ENCODE measurements at regions not wholly inside any gene's neighbourhood (a gene's known extent, or its start where the extent isn't known, plus 50 kb on each side); places are given as distances from the start of the nearest gene placed in this dataset.
"Not testable (repeated sequence)": the region's sequence is repeated elsewhere in the genome, so short reads cannot be mapped to it uniquely, and the experiment has no call there.

GRCh38 chr4:69013933-69014332, 62.3 kb upstream of the UGT2A3 start:
- H3K9me3 Mint-ChIP-seq; H3K4me3 Mint-ChIP-seq; CTCF ChIA-PET; H3K27ac Mint-ChIP-seq; DNase-seq; H3K36me3 Mint-ChIP-seq (ENCODE audit: low read depth); H3K27me3 Mint-ChIP-seq (ENCODE audit: low read depth); H3K4me1 Mint-ChIP-seq (ENCODE audit: low read depth); intact Hi-C loops (cut with micrococcal nuclease): not testable (repeated sequence)

- CTCF ChIA-PET; DNase-seq; intact Hi-C loops (cut with micrococcal nuclease); H3K4me1 Mint-ChIP-seq (ENCODE audit: low read depth); H3K9me3 Mint-ChIP-seq; H3K36me3 Mint-ChIP-seq (ENCODE audit: low read depth); H3K27ac Mint-ChIP-seq; H3K27me3 Mint-ChIP-seq (ENCODE audit: low read depth); H3K4me3 Mint-ChIP-seq: not testable (repeated sequence)
These were observed 66.4 kb upstream of the UGT2A3 start for GRCh38 chr4:69017986-69018385.

GRCh38 chr4:69019538-69020461, 68.2 kb upstream of the UGT2A3 start:
- H3K4me3 Mint-ChIP-seq; H3K4me1 Mint-ChIP-seq (ENCODE audit: low read depth); CTCF ChIA-PET; DNase-seq; H3K27ac Mint-ChIP-seq; H3K9me3 Mint-ChIP-seq; intact Hi-C loops (cut with micrococcal nuclease); H3K27me3 Mint-ChIP-seq (ENCODE audit: low read depth); H3K36me3 Mint-ChIP-seq (ENCODE audit: low read depth): not testable (repeated sequence)

- intact Hi-C loops (cut with micrococcal nuclease); H3K27me3 Mint-ChIP-seq (ENCODE audit: low read depth); H3K4me1 Mint-ChIP-seq (ENCODE audit: low read depth); H3K27ac Mint-ChIP-seq; DNase-seq; H3K36me3 Mint-ChIP-seq (ENCODE audit: low read depth); CTCF ChIA-PET; H3K4me3 Mint-ChIP-seq; H3K9me3 Mint-ChIP-seq: not testable (repeated sequence)
These were observed 68.8 kb upstream of the UGT2A3 start for GRCh38 chr4:69020462-69020807.

GRCh38 chr4:69025191-69025998, 70.9 kb upstream of the UGT2B7 start:
- intact Hi-C loops (cut with micrococcal nuclease): loop anchor here (1.0 kb wide), 1 partner anchor 527 kb away; no protein-coding TSS in a partner anchor
- Mint-ChIP-seq H3K4me1 (ENCODE audit: low read depth) (no peaks in the 10 kb centered on the region), H3K27ac (no peak overlapping the region), H3K4me3 (no peak overlapping the region), H3K27me3 (ENCODE audit: low read depth) (no peaks in the 10 kb centered on the region), H3K9me3 (no peaks in the 10 kb centered on the region), H3K36me3 (ENCODE audit: low read depth) (no peaks in the 10 kb centered on the region)
- DNase-seq: no peak
- CTCF ChIA-PET: interaction anchor here (0.7 kb wide), 1 partner anchor 225 kb away, joined by 4 read pairs; no protein-coding TSS in a partner anchor

- H3K9me3 Mint-ChIP-seq: no peaks in the 10 kb centered on the region
- DNase-seq: no peak
- H3K36me3 Mint-ChIP-seq (ENCODE audit: low read depth): no peaks in the 10 kb centered on the region
- no peak overlapping the region for H3K4me3 Mint-ChIP-seq
- no peaks in the 10 kb centered on the region for H3K27me3 Mint-ChIP-seq (ENCODE audit: low read depth)
- H3K27ac Mint-ChIP-seq: no peak overlapping the region
- intact Hi-C loops (cut with micrococcal nuclease): loop anchor here (1.0 kb wide), 1 partner anchor 528 kb away; no protein-coding TSS in a partner anchor
- CTCF ChIA-PET: no interaction called here
- no peaks in the 10 kb centered on the region for H3K4me1 Mint-ChIP-seq (ENCODE audit: low read depth)
These were observed 70.3 kb upstream of the UGT2B7 start for GRCh38 chr4:69025999-69026387.

GRCh38 chr4:69026974-69027373, 69.3 kb upstream of the UGT2B7 start:
- Mint-ChIP-seq H3K4me3 (no peak overlapping the region), H3K27ac (no peak overlapping the region), H3K4me1 (ENCODE audit: low read depth) (no peaks in the 10 kb centered on the region), H3K27me3 (ENCODE audit: low read depth) (no peaks in the 10 kb centered on the region), H3K9me3 (no peaks in the 10 kb centered on the region), H3K36me3 (ENCODE audit: low read depth) (no peaks in the 10 kb centered on the region)
- CTCF ChIA-PET: no interaction called here
- DNase-seq: no peak
- intact Hi-C loops (cut with micrococcal nuclease): no loop called here

- no peaks in the 10 kb centered on the region for H3K36me3 Mint-ChIP-seq (ENCODE audit: low read depth)
- H3K4me3 Mint-ChIP-seq: no peak overlapping the region
- H3K4me1 Mint-ChIP-seq (ENCODE audit: low read depth): no peaks in the 10 kb centered on the region
- no peak for DNase-seq
- peaks cover 2% of the 10 kb centered on the region for H3K9me3 Mint-ChIP-seq
- H3K27ac Mint-ChIP-seq: no peak overlapping the region
- CTCF ChIA-PET: no interaction called here
- intact Hi-C loops (cut with micrococcal nuclease): no loop called here
- no peaks in the 10 kb centered on the region for H3K27me3 Mint-ChIP-seq (ENCODE audit: low read depth)
These were observed 65.9 kb upstream of the UGT2B7 start for GRCh38 chr4:69030326-69030725.

- no peak for DNase-seq
- H3K9me3 Mint-ChIP-seq: peaks cover 8% of the 10 kb centered on the region
- no peak overlapping the region for H3K27ac Mint-ChIP-seq
- intact Hi-C loops (cut with micrococcal nuclease): no loop called here
- no peaks in the 10 kb centered on the region for H3K36me3 Mint-ChIP-seq (ENCODE audit: low read depth)
- CTCF ChIA-PET: no interaction called here
- no peak overlapping the region for H3K4me3 Mint-ChIP-seq
- H3K27me3 Mint-ChIP-seq (ENCODE audit: low read depth): no peaks in the 10 kb centered on the region
- no peaks in the 10 kb centered on the region for H3K4me1 Mint-ChIP-seq (ENCODE audit: low read depth)
These were observed 63.2 kb upstream of the UGT2B7 start for GRCh38 chr4:69032847-69033638.

- H3K27me3 Mint-ChIP-seq (ENCODE audit: low read depth); H3K4me3 Mint-ChIP-seq; H3K4me1 Mint-ChIP-seq (ENCODE audit: low read depth); H3K27ac Mint-ChIP-seq; H3K9me3 Mint-ChIP-seq; DNase-seq; CTCF ChIA-PET; H3K36me3 Mint-ChIP-seq (ENCODE audit: low read depth); intact Hi-C loops (cut with micrococcal nuclease): not testable (repeated sequence)
These were observed 61.9 kb upstream of the UGT2B7 start for GRCh38 chr4:69034315-69034740.

GRCh38 chr4:69038582-69038981, 57.7 kb upstream of the UGT2B7 start:
- Mint-ChIP-seq H3K27ac (no peak overlapping the region), H3K4me1 (ENCODE audit: low read depth) (no peaks in the 10 kb centered on the region), H3K27me3 (ENCODE audit: low read depth) (no peaks in the 10 kb centered on the region), H3K36me3 (ENCODE audit: low read depth) (no peaks in the 10 kb centered on the region), H3K9me3 (peaks cover 8% of the 10 kb centered on the region), H3K4me3 (no peak overlapping the region)
- intact Hi-C loops (cut with micrococcal nuclease): no loop called here
- DNase-seq: no peak
- CTCF ChIA-PET: no interaction called here

- H3K27me3 Mint-ChIP-seq (ENCODE audit: low read depth): no peaks in the 10 kb centered on the region
- H3K36me3 Mint-ChIP-seq (ENCODE audit: low read depth): no peaks in the 10 kb centered on the region
- intact Hi-C loops (cut with micrococcal nuclease): no loop called here
- H3K4me1 Mint-ChIP-seq (ENCODE audit: low read depth): no peaks in the 10 kb centered on the region
- no peak overlapping the region for H3K4me3 Mint-ChIP-seq
- CTCF ChIA-PET: no interaction called here
- H3K9me3 Mint-ChIP-seq: peaks cover 6% of the 10 kb centered on the region
- no peak for DNase-seq
- no peak overlapping the region for H3K27ac Mint-ChIP-seq
These were observed 57.2 kb upstream of the UGT2B7 start for GRCh38 chr4:69039071-69039470.

Measured in activated naive CD4-positive, alpha-beta T cell treated with anti-CD3 and anti-CD28 coated beads for 36 hours (primary cell).